HUES48 (cell line): ENCODE measurements at regions not wholly inside any gene's neighbourhood (a gene's known extent, or its start where the extent isn't known, plus 50 kb on each side); places are given as distances from the start of the nearest gene placed in this dataset.

Experiments
- H3K27ac ChIP-seq: one replicate; pipeline ENCODE4 v1.7.0; 2013; ENCODE audit warnings: low read depth, low read length, inconsistent platforms
- H3K27me3 ChIP-seq: 2 replicates; pipeline ENCODE4 v1.6.1; 2013; ENCODE audit warnings: mild to moderate bottlenecking, low read length; ENCODE audit not compliant: control insufficient read depth, insufficient read depth
- H3K36me3 ChIP-seq: 2 replicates; pipeline ENCODE4 v1.6.1; 2013; ENCODE audit warnings: low read length; ENCODE audit not compliant: control insufficient read depth, insufficient read depth
- H3K4me1 ChIP-seq: 2 replicates; pipeline ENCODE4 v1.6.1; 2013; ENCODE audit warnings: mild to moderate bottlenecking, low read length; ENCODE audit not compliant: control insufficient read depth, insufficient read depth
- H3K4me3 ChIP-seq: 2 replicates; pipeline ENCODE4 v1.5.1; 2013; ENCODE audit warnings: mild to moderate bottlenecking, low read depth, low read length
- H3K9ac ChIP-seq: 2 replicates; pipeline ENCODE4 v1.6.1; 2013; ENCODE audit warnings: mild to moderate bottlenecking, low read depth, low read length, moderate library complexity
- H3K9me3 ChIP-seq: 2 replicates; pipeline ENCODE4 v1.6.1; 2013; ENCODE audit warnings: low read length; ENCODE audit not compliant: control insufficient read depth, insufficient read depth

- H3K4me1 ChIP-seq = no peaks in the 10 kb centered on the region
- no peak overlapping the region for H3K27ac ChIP-seq
- no peak overlapping the region for H3K4me3 ChIP-seq
- no peaks in the 10 kb centered on the region for H3K36me3 ChIP-seq
- H3K9me3 ChIP-seq = no peaks in the 10 kb centered on the region
- no peaks in the 10 kb centered on the region for H3K27me3 ChIP-seq
- H3K9ac ChIP-seq = no peak overlapping the region
Measured at GRCh38 chr4:62285026-62285425, 1084.9 kb downstream of the ADGRL3 start.

GRCh38 chr4:62279689-62280088 lies 1079.6 kb downstream of the ADGRL3 start:
- no peak overlapping the region for H3K9ac ChIP-seq
- no peaks in the 10 kb centered on the region for H3K4me1 ChIP-seq
- H3K27ac ChIP-seq = no peak overlapping the region
- H3K4me3 ChIP-seq = no peak overlapping the region
- H3K36me3 ChIP-seq = no peaks in the 10 kb centered on the region
- no peaks in the 10 kb centered on the region for H3K27me3 ChIP-seq
- H3K9me3 ChIP-seq = no peaks in the 10 kb centered on the region

- Histone ChIP-seq H3K4me1 (no peaks in the 10 kb centered on the region), H3K27me3 (no peaks in the 10 kb centered on the region), H3K9me3 (no peaks in the 10 kb centered on the region), H3K4me3 (no peak overlapping the region), H3K9ac (no peak overlapping the region), H3K36me3 (no peaks in the 10 kb centered on the region), H3K27ac (no peak overlapping the region)
Measured at GRCh38 chr4:62275470-62275869, 1075.3 kb downstream of the ADGRL3 start.

- Histone ChIP-seq H3K36me3 (no peaks in the 10 kb centered on the region), H3K4me3 (no peak overlapping the region), H3K27ac (no peak overlapping the region), H3K27me3 (no peaks in the 10 kb centered on the region), H3K9me3 (no peaks in the 10 kb centered on the region), H3K9ac (no peak overlapping the region), H3K4me1 (no peaks in the 10 kb centered on the region)
Measured at GRCh38 chr4:62274782-62275181, 1074.7 kb downstream of the ADGRL3 start.

- Histone ChIP-seq H3K27me3 (no peaks in the 10 kb centered on the region), H3K9me3 (no peaks in the 10 kb centered on the region), H3K9ac (no peak overlapping the region), H3K27ac (no peak overlapping the region), H3K4me3 (no peak overlapping the region), H3K4me1 (peaks cover 3% of the 10 kb centered on the region; the same call in 1 of the 2 replicates), H3K36me3 (no peaks in the 10 kb centered on the region)
Measured at GRCh38 chr4:62271107-62271506, 1071.0 kb downstream of the ADGRL3 start.

- Histone ChIP-seq H3K27ac (no peak overlapping the region), H3K36me3 (no peaks in the 10 kb centered on the region), H3K4me3 (no peak overlapping the region), H3K9ac (no peak overlapping the region), H3K4me1 (peaks cover 3% of the 10 kb centered on the region; the same call in 1 of the 2 replicates), H3K9me3 (no peaks in the 10 kb centered on the region), H3K27me3 (no peaks in the 10 kb centered on the region)
Measured at GRCh38 chr4:62269918-62270317, 1069.8 kb downstream of the ADGRL3 start.

- no peaks in the 10 kb centered on the region for H3K27me3 ChIP-seq
- H3K9me3 ChIP-seq = no peaks in the 10 kb centered on the region
- no peak overlapping the region for H3K4me3 ChIP-seq
- H3K9ac ChIP-seq = no peak overlapping the region
- H3K36me3 ChIP-seq = no peaks in the 10 kb centered on the region
- no peak overlapping the region for H3K27ac ChIP-seq
- peaks cover 3% of the 10 kb centered on the region; the same call in 1 of the 2 replicates for H3K4me1 ChIP-seq
Measured at GRCh38 chr4:62263454-62263853, 1063.3 kb downstream of the ADGRL3 start.

- Histone ChIP-seq H3K9me3 (no peaks in the 10 kb centered on the region), H3K27me3 (no peaks in the 10 kb centered on the region), H3K4me3 (no peak overlapping the region), H3K4me1 (peaks cover 6% of the 10 kb centered on the region), H3K27ac (no peak overlapping the region), H3K36me3 (no peaks in the 10 kb centered on the region), H3K9ac (no peak overlapping the region)
Measured at GRCh38 chr4:62262676-62263075, 1062.5 kb downstream of the ADGRL3 start.

GRCh38 chr4:62260254-62260653 lies 1060.1 kb downstream of the ADGRL3 start:
- H3K4me3 ChIP-seq = no peak overlapping the region
- no peaks in the 10 kb centered on the region for H3K36me3 ChIP-seq
- H3K9ac ChIP-seq = no peak overlapping the region
- no peak overlapping the region for H3K27ac ChIP-seq
- no peaks in the 10 kb centered on the region for H3K27me3 ChIP-seq
- H3K4me1 ChIP-seq = peaks cover 16% of the 10 kb centered on the region
- no peaks in the 10 kb centered on the region for H3K9me3 ChIP-seq

- no peaks in the 10 kb centered on the region for H3K9me3 ChIP-seq
- no peak overlapping the region for H3K9ac ChIP-seq
- peaks cover 22% of the 10 kb centered on the region for H3K4me1 ChIP-seq
- H3K36me3 ChIP-seq = no peaks in the 10 kb centered on the region
- no peak overlapping the region for H3K27ac ChIP-seq
- no peaks in the 10 kb centered on the region for H3K27me3 ChIP-seq
- H3K4me3 ChIP-seq = no peak overlapping the region
Measured at GRCh38 chr4:62256479-62256878, 1056.4 kb downstream of the ADGRL3 start.

GRCh38 chr4:62252728-62253127 lies 1052.6 kb downstream of the ADGRL3 start:
- Histone ChIP-seq H3K27ac (no peak overlapping the region), H3K4me3 (no peak overlapping the region)

GRCh38 chr4:62250100-62250499 lies 1050.0 kb downstream of the ADGRL3 start:
- no peaks in the 10 kb centered on the region for H3K36me3 ChIP-seq
- no peak overlapping the region for H3K4me3 ChIP-seq
- no peak overlapping the region for H3K27ac ChIP-seq
- peaks cover 6% of the 10 kb centered on the region; the same call in 1 of the 2 replicates for H3K4me1 ChIP-seq
- H3K9ac ChIP-seq = no peak overlapping the region
- no peaks in the 10 kb centered on the region for H3K27me3 ChIP-seq
- H3K9me3 ChIP-seq = no peaks in the 10 kb centered on the region

More at GRCh38 chr4:62252728-62253127, 1052.6 kb downstream of the ADGRL3 start:
- Histone ChIP-seq H3K27me3 (no peaks in the 10 kb centered on the region), H3K4me1 (peaks cover 19% of the 10 kb centered on the region), H3K36me3 (no peaks in the 10 kb centered on the region), H3K9me3 (no peaks in the 10 kb centered on the region), H3K9ac (no peak overlapping the region)
